Activated naive CD8-positive, alpha-beta T cell treated with anti-CD3 and anti-CD28 coated beads, Interleukin-2, amount 10 ng/mL, durations not matched to agents 7 days and 5 days (primary cell): ENCODE measurements at regions not wholly inside any gene's neighbourhood (a gene's known extent, or its start where the extent isn't known, plus 50 kb on each side); places are given as distances from the start of the nearest gene placed in this dataset.
"Not testable (repeated sequence)": the region's sequence is repeated elsewhere in the genome, so short reads cannot be mapped to it uniquely, and the experiment has no call there.

Experiments
- ATAC-seq: fragments of 150-1000 bp; cut with Tn5 transposase; one replicate; pipeline ENCODE4 v1.10.0; 2021; ENCODE audit warnings: low read depth, moderate library complexity
- POLR2A ChIA-PET: fragments of 350-600 bp; sonication (Branson Sonifier 250); formaldehyde crosslinking; loops from one replicate; lab custom pipeline; 2021; ENCODE audit warnings: antibody characterized with exemption; lab: Charles Lee
- DNase-seq: peaks from one replicate; pipeline ENCODE4 v3.0.0; 2021
- H3K27ac Mint-ChIP-seq: one replicate; pipeline ENCODE4 v1.8.0; 2022; ENCODE audit warnings: mild to moderate bottlenecking, mixed read lengths
- H3K27me3 Mint-ChIP-seq: one replicate; pipeline ENCODE4 v1.8.0; 2022; ENCODE audit warnings: mild to moderate bottlenecking, moderate library complexity, mixed read lengths
- H3K36me3 Mint-ChIP-seq: one replicate; pipeline ENCODE4 v1.8.0; 2021; ENCODE audit warnings: mild to moderate bottlenecking, mixed read lengths
- H3K4me1 Mint-ChIP-seq: one replicate; pipeline ENCODE4 v1.8.0; 2021; ENCODE audit warnings: mixed read lengths
- H3K4me3 Mint-ChIP-seq: one replicate; pipeline ENCODE4 v1.8.0; 2022; ENCODE audit warnings: mild to moderate bottlenecking, moderate library complexity, mixed read lengths
- H3K9me3 Mint-ChIP-seq: one replicate; pipeline ENCODE4 v1.8.0; 2021; ENCODE audit warnings: mixed read lengths

DNA sequence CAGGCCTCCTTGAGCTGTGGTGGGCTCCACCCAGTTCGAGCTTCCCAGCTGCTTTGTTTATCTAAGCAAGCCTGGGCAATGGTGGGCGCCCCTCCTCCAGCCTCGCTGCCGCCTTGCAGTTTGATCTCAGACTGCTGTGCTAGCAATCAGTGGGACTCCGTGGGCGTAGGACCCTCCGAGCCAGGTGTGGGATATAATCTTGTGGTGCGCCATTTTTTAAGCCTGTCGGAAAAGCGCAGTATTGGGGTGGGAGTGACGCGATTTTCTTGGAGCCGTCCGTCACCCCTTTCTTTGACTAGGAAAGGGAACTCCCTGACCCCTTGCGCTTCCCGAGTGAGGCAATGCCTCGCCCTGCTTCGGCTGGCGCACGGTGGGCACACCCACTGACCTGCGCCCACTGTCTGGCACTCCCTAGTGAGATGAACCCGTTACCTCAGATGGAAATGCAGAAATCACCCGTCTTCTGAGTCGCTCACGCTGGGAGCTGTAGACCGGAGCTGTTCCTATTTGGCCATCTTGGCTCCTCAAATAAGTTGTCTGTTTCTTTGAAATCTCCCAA, 291.3 kb upstream of the CTNNB1 start:
- H3K27ac Mint-ChIP-seq, H3K9me3 Mint-ChIP-seq, ATAC-seq, DNase-seq, POLR2A ChIA-PET, H3K36me3 Mint-ChIP-seq, H3K4me1 Mint-ChIP-seq, H3K27me3 Mint-ChIP-seq, H3K4me3 Mint-ChIP-seq: not testable (repeated sequence)

DNA sequence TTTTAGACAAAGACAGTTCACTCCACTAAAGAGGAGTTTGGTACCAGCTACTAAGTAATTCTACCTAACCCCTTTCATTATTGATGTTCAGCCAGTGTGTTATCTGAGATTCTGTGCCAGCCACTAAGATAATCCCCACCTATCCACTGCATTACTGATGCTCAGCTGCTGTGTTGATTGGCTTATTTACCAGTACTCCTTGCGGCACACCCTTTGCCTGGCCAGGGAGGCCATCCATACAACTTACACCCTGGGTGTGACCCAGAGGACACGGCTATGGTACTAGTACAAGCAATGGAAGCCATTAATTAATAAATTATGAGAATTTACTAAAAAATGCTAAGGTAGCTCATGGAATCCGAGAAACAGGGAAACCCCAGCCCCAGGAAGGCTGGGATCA, 290.7 kb upstream of the CTNNB1 start:
- ATAC-seq (no peak), DNase-seq (no peak)
- Mint-ChIP-seq H3K27ac (no peak overlapping the region), H3K9me3 (peaks cover 2% of the 10 kb centered on the region), H3K36me3 (no peaks in the 10 kb centered on the region), H3K4me3 (no peak overlapping the region), H3K4me1 (no peaks in the 10 kb centered on the region), H3K27me3 (no peaks in the 10 kb centered on the region)
- POLR2A ChIA-PET = no interaction called here

DNA sequence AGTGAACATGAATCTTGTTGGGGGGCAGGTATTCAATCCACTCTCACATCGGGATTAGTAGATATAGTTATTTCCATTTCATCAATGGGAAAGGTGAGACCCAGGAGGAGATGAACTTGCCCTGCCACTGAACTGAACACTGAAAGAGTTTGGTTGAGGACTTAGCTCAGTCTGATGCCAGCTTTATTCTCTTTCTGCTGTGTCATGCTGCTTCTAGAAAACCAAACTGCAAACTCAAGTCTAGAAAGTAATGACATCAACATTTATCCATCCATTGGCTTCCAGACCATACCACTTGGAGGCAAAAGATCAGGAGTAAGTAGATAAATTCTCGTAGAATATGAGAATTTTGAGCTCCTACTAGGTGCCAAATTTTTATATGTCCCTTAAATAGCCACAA, 288.0 kb upstream of the CTNNB1 start:
- POLR2A ChIA-PET = no interaction called here
- no peak overlapping the region for H3K4me3 Mint-ChIP-seq
- no peaks in the 10 kb centered on the region for H3K36me3 Mint-ChIP-seq
- no peaks in the 10 kb centered on the region for H3K9me3 Mint-ChIP-seq
- H3K27me3 Mint-ChIP-seq = no peaks in the 10 kb centered on the region
- H3K4me1 Mint-ChIP-seq = no peaks in the 10 kb centered on the region
- H3K27ac Mint-ChIP-seq = no peak overlapping the region
- DNase-seq (no peak), ATAC-seq (no peak)

DNA sequence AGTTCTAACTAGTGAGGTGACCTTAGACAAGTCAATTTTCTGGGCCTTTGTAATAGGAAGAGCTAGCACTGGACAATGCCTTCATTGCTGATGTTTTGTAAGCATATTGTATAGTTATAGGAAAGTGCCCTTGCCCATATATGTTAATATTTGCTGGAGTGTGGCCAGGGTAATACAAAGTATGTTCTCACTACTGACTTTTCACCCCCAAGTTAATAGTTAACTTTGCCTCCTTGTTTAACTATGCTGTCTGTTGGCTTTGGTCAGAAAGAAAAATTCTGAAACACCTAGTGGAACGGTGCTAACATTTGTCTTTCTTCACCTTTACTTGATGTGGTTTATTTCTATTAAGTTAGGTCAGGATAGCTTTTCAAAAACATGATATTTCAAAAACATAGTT, 287.4 kb upstream of the CTNNB1 start:
- no peaks in the 10 kb centered on the region for H3K4me1 Mint-ChIP-seq
- DNase-seq (no peak), ATAC-seq (no peak)
- H3K9me3 Mint-ChIP-seq = no peaks in the 10 kb centered on the region
- H3K27me3 Mint-ChIP-seq = peaks cover under 1% of the 10 kb centered on the region
- H3K36me3 Mint-ChIP-seq = no peaks in the 10 kb centered on the region
- H3K27ac Mint-ChIP-seq = no peak overlapping the region
- POLR2A ChIA-PET = no interaction called here
- H3K4me3 Mint-ChIP-seq = no peak overlapping the region

DNA sequence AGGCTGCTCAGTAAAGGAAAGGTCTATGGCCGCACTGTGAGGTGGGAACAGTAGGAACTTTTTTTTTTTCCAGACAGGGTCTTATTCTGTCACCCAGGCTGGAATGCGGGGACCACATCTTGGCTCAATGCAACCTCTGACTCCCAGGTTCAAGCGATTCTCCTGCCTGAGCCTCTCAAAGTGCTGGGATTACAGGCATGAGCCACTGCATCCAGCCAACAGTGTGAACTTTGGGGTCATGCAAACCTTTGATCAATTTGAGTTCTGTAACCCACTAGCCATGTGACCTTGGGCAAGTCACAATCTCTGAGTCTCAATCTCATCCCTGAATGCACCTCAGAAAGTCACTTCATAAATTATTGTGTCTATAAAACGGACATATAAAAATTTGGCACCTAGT, 286.8 kb upstream of the CTNNB1 start:
- Mint-ChIP-seq H3K4me1 (no peaks in the 10 kb centered on the region), H3K27ac (no peak overlapping the region), H3K27me3 (peaks cover 2% of the 10 kb centered on the region), H3K36me3 (no peaks in the 10 kb centered on the region), H3K9me3 (no peaks in the 10 kb centered on the region), H3K4me3 (no peak overlapping the region)
- no peak for DNase-seq
- POLR2A ChIA-PET = no interaction called here
- ATAC-seq = no peak

DNA sequence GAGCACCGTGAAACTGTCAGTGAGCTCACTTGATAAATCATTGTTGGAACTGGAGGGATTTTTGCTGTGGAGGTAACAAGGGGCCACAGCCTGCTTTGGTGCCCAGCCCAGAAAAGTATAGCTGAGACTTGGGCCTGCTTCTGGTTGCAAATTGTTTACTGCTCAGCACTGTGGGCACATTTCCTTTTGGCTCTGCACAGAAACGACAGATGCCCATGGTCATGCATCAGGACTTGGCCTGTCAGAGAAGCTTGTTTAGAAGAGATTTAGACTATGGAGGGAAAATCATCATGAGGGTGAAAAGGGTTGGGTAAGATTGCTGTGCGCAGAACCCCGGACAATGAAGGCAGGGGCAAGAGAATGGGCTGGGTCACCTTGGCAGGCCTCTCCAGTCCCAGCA, 286.1 kb upstream of the CTNNB1 start:
- no peak for ATAC-seq
- H3K27ac Mint-ChIP-seq = no peak overlapping the region
- no peaks in the 10 kb centered on the region for H3K36me3 Mint-ChIP-seq
- no peak for DNase-seq
- H3K4me3 Mint-ChIP-seq = no peak overlapping the region
- H3K9me3 Mint-ChIP-seq = no peaks in the 10 kb centered on the region
- H3K27me3 Mint-ChIP-seq = peaks cover 2% of the 10 kb centered on the region
- no peaks in the 10 kb centered on the region for H3K4me1 Mint-ChIP-seq
- POLR2A ChIA-PET = no interaction called here

DNA sequence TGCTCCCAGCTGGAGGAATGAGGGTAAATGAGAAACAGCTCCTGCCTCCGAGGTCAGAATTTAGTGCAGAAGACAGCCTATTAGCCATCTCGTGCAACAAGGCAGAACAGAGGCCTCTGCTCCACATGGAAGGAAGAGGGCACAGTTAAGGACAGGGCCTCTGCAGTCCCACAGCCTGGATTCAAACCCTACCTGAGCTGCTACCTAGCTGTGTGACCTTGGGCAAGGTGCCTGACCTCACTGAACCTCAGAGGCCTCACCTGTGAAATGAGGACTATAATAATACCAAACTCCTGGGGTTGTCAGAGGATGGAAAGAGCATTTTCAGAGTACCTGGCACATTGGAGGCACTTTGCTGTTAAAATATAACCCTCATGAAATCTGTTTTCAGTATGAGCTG, 285.7 kb upstream of the CTNNB1 start:
- Mint-ChIP-seq H3K4me3 (no peak overlapping the region), H3K27ac (no peak overlapping the region), H3K27me3 (peaks cover 2% of the 10 kb centered on the region), H3K9me3 (no peaks in the 10 kb centered on the region), H3K36me3 (no peaks in the 10 kb centered on the region), H3K4me1 (no peaks in the 10 kb centered on the region)
- POLR2A ChIA-PET = no interaction called here
- no peak for DNase-seq
- ATAC-seq = no peak

DNA sequence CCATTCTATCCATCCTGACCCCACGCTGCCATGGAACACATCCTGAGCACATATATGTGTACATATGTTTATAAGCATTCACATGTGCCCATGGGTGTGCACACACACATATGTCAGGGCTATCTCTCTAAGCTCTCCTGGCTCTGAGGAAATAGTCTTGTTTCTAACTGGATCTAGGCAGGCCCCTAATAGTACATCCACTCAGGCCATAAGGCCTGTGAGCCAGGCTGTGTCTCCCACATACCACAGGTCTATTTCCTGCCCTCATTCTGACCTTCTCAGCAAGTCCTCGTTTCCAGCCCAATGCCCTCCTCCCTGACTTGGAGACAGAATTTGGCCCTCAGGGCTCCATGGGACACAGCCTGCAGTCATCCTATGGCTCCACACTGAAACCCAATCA, 284.8 kb upstream of the CTNNB1 start:
- Mint-ChIP-seq H3K9me3 (no peaks in the 10 kb centered on the region), H3K27ac (no peak overlapping the region), H3K4me3 (no peak overlapping the region), H3K27me3 (peaks cover 2% of the 10 kb centered on the region), H3K36me3 (no peaks in the 10 kb centered on the region), H3K4me1 (no peaks in the 10 kb centered on the region)
- DNase-seq = no peak
- POLR2A ChIA-PET = no interaction called here
- ATAC-seq = no peak

DNA sequence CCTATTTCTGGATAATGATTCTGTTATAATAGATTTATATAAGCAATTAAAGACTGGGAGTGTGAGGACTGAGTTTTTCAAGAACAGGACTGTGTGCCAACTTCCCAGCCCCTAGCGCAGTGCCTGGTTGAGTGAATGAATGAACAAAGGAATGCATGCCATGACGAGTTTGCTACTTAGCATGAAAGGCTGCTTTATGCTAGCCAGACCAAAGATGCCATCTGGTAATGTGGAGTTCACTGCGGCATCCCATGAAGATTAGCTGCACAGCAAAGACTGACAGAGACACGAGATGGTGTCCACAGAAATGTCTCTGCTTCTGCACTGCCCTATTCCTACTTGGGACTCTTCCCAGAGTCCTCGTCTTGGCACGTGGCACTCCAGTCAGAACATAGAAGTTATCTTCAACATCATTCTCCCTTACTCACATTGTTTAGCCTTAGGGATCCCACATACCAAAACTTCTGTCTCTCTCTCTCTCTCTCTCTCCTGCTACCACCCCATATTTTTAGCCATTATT, 283.9 kb upstream of the CTNNB1 start:
- POLR2A ChIA-PET = no interaction called here
- no peaks in the 10 kb centered on the region for H3K9me3 Mint-ChIP-seq
- peaks cover 2% of the 10 kb centered on the region for H3K27me3 Mint-ChIP-seq
- H3K4me1 Mint-ChIP-seq = no peaks in the 10 kb centered on the region
- H3K4me3 Mint-ChIP-seq = no peak overlapping the region
- no peak for ATAC-seq
- no peak for DNase-seq
- H3K36me3 Mint-ChIP-seq = no peaks in the 10 kb centered on the region
- H3K27ac Mint-ChIP-seq = no peak overlapping the region

DNA sequence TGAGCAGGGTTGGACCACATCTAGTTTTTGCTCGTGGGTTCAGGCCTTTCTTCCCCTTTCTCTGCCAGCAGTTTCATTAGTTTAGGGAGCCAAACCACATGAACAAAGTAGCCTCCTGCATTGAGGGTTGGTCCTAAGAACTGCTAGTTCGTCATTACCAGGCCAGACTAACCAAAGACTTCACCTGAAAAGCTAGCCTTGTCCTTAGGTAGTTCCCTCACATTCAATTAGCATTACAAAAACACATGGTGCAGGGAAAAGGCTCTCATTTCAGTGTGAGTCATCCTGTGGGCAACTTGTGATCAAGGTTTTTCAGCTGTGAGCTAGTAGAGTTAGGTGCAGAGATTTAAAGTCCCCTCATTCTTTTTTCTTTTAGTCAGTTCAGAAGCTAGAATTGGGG, 279.3 kb upstream of the CTNNB1 start:
- POLR2A ChIA-PET = no interaction called here
- Mint-ChIP-seq H3K27ac (no peak overlapping the region), H3K36me3 (no peaks in the 10 kb centered on the region), H3K9me3 (no peaks in the 10 kb centered on the region), H3K4me3 (no peak overlapping the region), H3K4me1 (no peaks in the 10 kb centered on the region), H3K27me3 (peaks cover 4% of the 10 kb centered on the region)
- DNase-seq = no peak
- no peak for ATAC-seq

DNA sequence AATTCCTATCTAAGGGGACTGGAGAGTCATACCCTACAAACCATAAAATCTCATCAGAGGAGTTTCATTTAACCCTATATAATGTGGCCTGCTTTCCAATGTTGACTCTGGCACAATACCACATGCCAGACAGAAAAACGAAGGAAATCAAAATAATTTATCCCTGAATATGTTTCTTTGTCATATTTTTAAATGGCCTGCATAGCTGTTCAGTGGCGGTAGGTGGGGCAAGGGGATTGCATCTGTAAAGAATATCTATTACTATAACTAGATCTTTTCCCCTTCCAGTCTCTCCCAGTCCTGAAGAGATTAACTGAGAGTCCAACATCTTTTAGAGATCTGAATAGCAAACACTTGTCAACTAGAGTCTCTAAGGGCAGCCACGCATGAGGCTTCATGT, 278.1 kb upstream of the CTNNB1 start:
- Mint-ChIP-seq H3K27ac (no peak overlapping the region), H3K36me3 (no peaks in the 10 kb centered on the region), H3K9me3 (no peaks in the 10 kb centered on the region), H3K4me1 (no peaks in the 10 kb centered on the region), H3K4me3 (no peak overlapping the region), H3K27me3 (peaks cover 4% of the 10 kb centered on the region)
- ATAC-seq (no peak), DNase-seq (no peak)
- POLR2A ChIA-PET = no interaction called here

DNA sequence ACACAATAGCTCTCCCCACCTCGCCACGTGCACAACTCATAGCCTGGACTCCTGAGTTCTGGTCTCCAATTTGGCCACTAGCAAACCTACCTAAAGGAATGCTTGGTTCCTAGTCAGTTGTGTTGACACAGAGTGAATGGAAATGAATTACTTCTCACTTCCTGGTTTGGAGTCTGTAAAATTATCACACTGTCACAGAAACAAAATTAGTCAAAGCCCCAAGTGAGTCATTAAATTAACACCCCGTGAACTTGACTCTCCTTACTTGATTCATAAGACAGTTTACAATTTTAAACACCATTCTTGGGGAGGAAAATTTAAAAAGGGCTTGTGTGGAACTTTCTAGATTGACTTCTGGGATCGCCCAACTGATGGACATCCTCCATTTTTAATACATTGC, 276.2 kb upstream of the CTNNB1 start:
- POLR2A ChIA-PET = no interaction called here
- DNase-seq = no peak
- H3K27me3 Mint-ChIP-seq = peaks cover 5% of the 10 kb centered on the region
- no peak overlapping the region for H3K27ac Mint-ChIP-seq
- H3K36me3 Mint-ChIP-seq = no peaks in the 10 kb centered on the region
- no peaks in the 10 kb centered on the region for H3K4me1 Mint-ChIP-seq
- ATAC-seq = no peak
- no peaks in the 10 kb centered on the region for H3K9me3 Mint-ChIP-seq
- no peak overlapping the region for H3K4me3 Mint-ChIP-seq

DNA sequence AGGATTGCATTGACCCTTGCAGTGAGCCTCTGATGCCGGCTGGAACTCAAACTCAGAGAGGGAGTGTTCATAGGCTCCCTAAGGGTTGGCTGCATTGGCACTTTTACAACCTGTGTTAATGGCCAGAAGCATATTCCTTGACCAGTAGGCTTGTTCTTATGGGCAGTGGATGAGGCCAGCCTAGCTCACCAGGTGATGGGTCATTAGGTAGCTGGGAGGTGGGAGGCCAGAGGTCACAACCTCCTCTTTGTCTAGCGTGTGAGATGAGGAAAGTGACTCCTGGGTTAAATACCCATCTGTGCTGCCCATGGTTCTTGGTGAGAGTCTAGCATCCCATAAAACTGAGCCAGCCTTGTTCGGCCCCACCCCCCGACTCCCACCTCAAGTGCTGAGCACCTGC, 275.7 kb upstream of the CTNNB1 start:
- no peak for ATAC-seq
- POLR2A ChIA-PET = no interaction called here

DNA sequence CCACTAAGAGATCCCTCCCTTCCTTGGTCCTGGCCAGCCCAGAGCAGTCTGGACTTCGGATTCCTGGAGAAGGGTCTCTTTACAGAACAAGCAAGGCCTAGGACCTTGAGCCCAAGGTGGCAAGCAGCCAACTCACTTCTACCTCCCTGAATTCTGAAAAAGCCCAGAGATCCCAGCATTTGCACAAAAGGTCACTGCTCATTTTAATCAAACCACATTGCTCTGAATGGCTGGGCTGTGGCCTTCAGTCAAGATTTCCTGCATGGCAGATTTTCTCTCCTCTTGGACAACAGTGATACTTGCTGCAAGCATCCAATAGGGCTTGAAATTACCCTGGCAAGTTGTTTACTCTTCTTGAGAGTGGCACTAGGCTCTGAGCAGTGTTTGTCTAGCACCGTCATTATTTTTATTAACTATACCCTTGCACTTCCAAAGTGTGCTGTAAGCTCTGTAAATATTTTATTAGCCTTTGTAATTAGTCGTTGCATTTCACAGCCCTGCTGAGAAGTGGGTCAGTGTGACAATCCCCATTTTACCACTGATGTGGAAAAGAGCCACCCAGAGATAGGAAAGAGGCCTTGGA, 274.7 kb upstream of the CTNNB1 start:
- H3K27ac Mint-ChIP-seq = no peak overlapping the region
- H3K4me3 Mint-ChIP-seq = no peak overlapping the region
- H3K4me1 Mint-ChIP-seq = no peaks in the 10 kb centered on the region
- peaks cover 5% of the 10 kb centered on the region for H3K27me3 Mint-ChIP-seq
- ATAC-seq = no peak
- no peaks in the 10 kb centered on the region for H3K36me3 Mint-ChIP-seq
- no peak for DNase-seq
- peaks cover under 1% of the 10 kb centered on the region for H3K9me3 Mint-ChIP-seq
- POLR2A ChIA-PET = no interaction called here

More for the DNA sequence above, 275.7 kb upstream of the CTNNB1 start:
- Mint-ChIP-seq H3K36me3 (no peaks in the 10 kb centered on the region), H3K4me1 (no peaks in the 10 kb centered on the region), H3K27me3 (peaks cover 5% of the 10 kb centered on the region), H3K9me3 (no peaks in the 10 kb centered on the region), H3K27ac (no peak overlapping the region), H3K4me3 (no peak overlapping the region)
- DNase-seq = no peak
